PC-9 (cell line): ENCODE measurements at regions not wholly inside any gene's neighbourhood (a gene's known extent, or its start where the extent isn't known, plus 50 kb on each side); places are given as distances from the start of the nearest gene placed in this dataset.

ENCODE experiments used
- BruUV-seq: library from RNA; stranded (reverse); fragments of 400-500 nt; replicated peaks from 2 replicates; lab custom pipeline; 2021; lab: Mats Ljungman, UMichigan
- CTCF ChIA-PET: fragments of 300-600 bp; sonication (Branson Sonifier 250); formaldehyde crosslinking; loops from one replicate; lab custom pipeline; 2022; ENCODE audit warnings: antibody characterized with exemption; lab: Charles Lee
- POLR2A ChIA-PET: fragments of 300-600 bp; sonication (Branson Sonifier 250); formaldehyde crosslinking; loops from one replicate; lab custom pipeline; 2022; ENCODE audit warnings: antibody characterized with exemption; ENCODE audit not compliant: unreplicated experiment; lab: Charles Lee
- DNase-seq, 2 experiments: peaks; one replicate each; pipeline versions ENCODE4 v3.0.0 to v3.0.0-alpha.2; 2015 to 2022; ENCODE audit warnings: mixed read lengths in 1 of 2
- H2AFZ ChIP-seq: fragments of 200-600 bp; sonication (generic); 2 replicates; pipeline ENCODE4 v1.8.1; 2017; ENCODE audit warnings: antibody characterized with exemption
- H3F3A ChIP-seq: fragments of 200-600 bp; sonication (generic); 2 replicates; pipeline ENCODE4 v1.8.1; 2017; ENCODE audit warnings: antibody characterized with exemption, mild to moderate bottlenecking, low read depth; ENCODE audit not compliant: insufficient read depth
- H3K27ac ChIP-seq: fragments of 200-600 bp; sonication (generic); 2 replicates; pipeline ENCODE4 v1.6.1; 2016; ENCODE audit warnings: mixed run types
- H3K27me3 ChIP-seq: fragments of 200-600 bp; sonication (generic); 2 replicates; pipeline ENCODE4 v1.6.1; 2016; ENCODE audit warnings: low read depth, mixed run types; ENCODE audit not compliant: insufficient read depth
- H3K36me3 ChIP-seq: fragments of 200-600 bp; sonication (generic); 2 replicates; pipeline ENCODE4 v1.6.1; 2016; ENCODE audit warnings: low read depth, mixed run types
- H3K4me1 ChIP-seq: fragments of 200-600 bp; sonication (generic); replicated peaks from 2 replicates; pipeline ENCODE4 v1.6.1; 2016; ENCODE audit warnings: mixed run types; ENCODE audit not compliant: insufficient read depth
- H3K4me2 ChIP-seq: fragments of 200-600 bp; sonication (generic); 2 replicates; pipeline ENCODE4 v1.6.1; 2017; ENCODE audit warnings: mixed run types
- H3K4me3 ChIP-seq: fragments of 200-600 bp; sonication (generic); 2 replicates; pipeline ENCODE4 v1.6.1; 2016; ENCODE audit warnings: mixed run types
- H3K79me2 ChIP-seq: fragments of 200-600 bp; sonication (generic); 2 replicates; pipeline ENCODE4 v1.6.1; 2017; ENCODE audit warnings: low read depth, mixed run types
- H3K9me2 ChIP-seq: fragments of 200-600 bp; sonication (generic); 2 replicates; pipeline ENCODE4 v1.8.1; 2017; ENCODE audit warnings: mild to moderate bottlenecking; ENCODE audit not compliant: insufficient read depth
- H3K9me3 ChIP-seq: fragments of 200-600 bp; sonication (generic); 2 replicates; pipeline ENCODE4 v1.8.1; 2016; ENCODE audit warnings: low read depth; ENCODE audit not compliant: insufficient read depth
- H4K20me1 ChIP-seq: fragments of 200-600 bp; sonication (generic); 2 replicates; pipeline ENCODE4 v1.8.1; 2017; ENCODE audit not compliant: insufficient read depth
- EZH2 ChIP-seq: fragments of 200-600 bp; sonication (generic); IDR thresholded peaks from 2 replicates; pipeline ENCODE4 v1.8.0; 2017; ENCODE audit warnings: antibody characterized with exemption, low read depth
- intact Hi-C: fragments of 100-400 bp; cut with micrococcal nuclease; formaldehyde crosslinking; loops from one replicate; pipeline ENCODE4 v1.10.0; 2022; ENCODE audit not compliant: unreplicated experiment
- TF ChIP-seq, protein P1 (sequence below): fragments of 200-600 bp; sonication (generic); conservative IDR thresholded peaks from 2 replicates; pipeline ENCODE4 v1.6.1; 2017; ENCODE audit warnings: mixed run types, antibody characterized with exemption, mild to moderate bottlenecking, moderate library complexity

DNA sequence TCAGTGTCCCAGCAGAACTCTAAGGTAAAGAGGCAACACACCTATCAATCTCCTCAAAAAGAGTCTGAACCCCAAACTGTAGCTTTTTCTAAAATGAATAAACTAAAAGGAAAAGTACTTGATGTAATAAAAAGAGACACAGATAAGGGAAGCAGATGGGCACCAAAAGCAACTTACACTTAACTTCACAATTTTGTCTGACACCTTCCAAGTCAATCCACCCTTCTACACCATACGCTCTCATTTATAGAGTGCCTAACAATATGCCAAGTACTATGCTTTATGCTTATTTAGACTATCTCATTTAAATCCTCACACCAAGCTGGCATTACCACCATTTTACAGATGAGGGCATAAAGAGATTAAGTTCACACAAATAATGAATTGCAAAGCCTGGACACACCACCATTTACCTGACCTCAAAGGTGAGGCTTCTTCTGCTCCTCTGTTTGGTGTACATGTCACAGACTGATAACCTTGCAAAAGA lies 90.6 kb upstream of the DST start:
- no peaks in the 10 kb centered on the region for H3K9me2 ChIP-seq
- H3K27me3 ChIP-seq, result no peaks in the 10 kb centered on the region
- TF ChIP-seq EZH2, result no peak
- H4K20me1 ChIP-seq, result no peaks in the 10 kb centered on the region
- intact Hi-C loops, result no loop called here
- DNase-seq, result no peak
- H3K4me2 ChIP-seq, result no peak overlapping the region
- H3K27ac ChIP-seq, result no peak overlapping the region
- peaks cover 37% of the 10 kb centered on the region; the same call in 1 of the 2 replicates for H3F3A ChIP-seq
- no TSS peak for BruUV-seq
- 0 out of 2 replicates have a peak, but pooled peaks cover 3% of the 10 kb centered on the region for H3K36me3 ChIP-seq
- no peak overlapping the region for H2AFZ ChIP-seq
- POLR2A ChIA-PET, result no interaction called here
- no peak overlapping the region for H3K4me3 ChIP-seq
- H3K4me1 ChIP-seq, result peaks cover 45% of the 10 kb centered on the region
- CTCF ChIA-PET, result no interaction called here
- 0 out of 2 replicates have a peak, but pooled peaks cover 4% of the 10 kb centered on the region for H3K9me3 ChIP-seq
- H3K79me2 ChIP-seq, result peaks cover 31% of the 10 kb centered on the region

DNA sequence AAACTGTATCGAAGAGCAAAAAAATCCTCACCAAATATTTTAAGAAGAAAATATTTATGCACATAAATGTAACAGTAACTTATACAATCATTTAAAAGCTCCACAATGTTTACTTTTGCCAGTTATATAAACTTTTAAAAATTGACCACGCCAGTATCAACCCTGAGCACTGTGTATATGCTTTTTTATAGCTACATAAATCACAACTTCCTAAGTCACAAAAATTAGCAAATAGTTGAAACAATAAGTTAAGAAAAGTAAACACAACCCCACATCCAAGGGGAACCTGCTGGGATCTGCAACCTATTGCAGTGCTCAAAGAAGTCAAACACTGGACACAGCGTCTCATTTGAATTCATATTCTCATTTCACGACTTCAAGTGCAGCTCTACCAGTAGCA lies 89.8 kb upstream of the DST start:
- Histone ChIP-seq H3K27ac (0 out of 2 replicates have a peak overlapping the region, but pooled peaks have one; percentile 16), H3K27me3 (no peaks in the 10 kb centered on the region), H3K9me3 (peaks cover 4% of the 10 kb centered on the region; the same call in 1 of the 2 replicates), H4K20me1 (no peaks in the 10 kb centered on the region), H3F3A (peaks cover 43% of the 10 kb centered on the region; the same call in 1 of the 2 replicates), H3K36me3 (0 out of 2 replicates have a peak, but pooled peaks cover 3% of the 10 kb centered on the region), H3K4me3 (no peak overlapping the region), H3K79me2 (peaks cover 32% of the 10 kb centered on the region), H2AFZ (no peak overlapping the region), H3K4me2 (no peak overlapping the region), H3K9me2 (no peaks in the 10 kb centered on the region), H3K4me1 (peaks cover 53% of the 10 kb centered on the region)
- no TSS peak for BruUV-seq
- ChIA-PET POLR2A (no interaction called here), CTCF (interaction anchor here (0.6 kb wide), 1 partner anchor 24 kb away, joined by 3 read pairs; no protein-coding TSS in a partner anchor)
- TF ChIP-seq EZH2, result no peak
- TF ChIP-seq, protein P1, sequence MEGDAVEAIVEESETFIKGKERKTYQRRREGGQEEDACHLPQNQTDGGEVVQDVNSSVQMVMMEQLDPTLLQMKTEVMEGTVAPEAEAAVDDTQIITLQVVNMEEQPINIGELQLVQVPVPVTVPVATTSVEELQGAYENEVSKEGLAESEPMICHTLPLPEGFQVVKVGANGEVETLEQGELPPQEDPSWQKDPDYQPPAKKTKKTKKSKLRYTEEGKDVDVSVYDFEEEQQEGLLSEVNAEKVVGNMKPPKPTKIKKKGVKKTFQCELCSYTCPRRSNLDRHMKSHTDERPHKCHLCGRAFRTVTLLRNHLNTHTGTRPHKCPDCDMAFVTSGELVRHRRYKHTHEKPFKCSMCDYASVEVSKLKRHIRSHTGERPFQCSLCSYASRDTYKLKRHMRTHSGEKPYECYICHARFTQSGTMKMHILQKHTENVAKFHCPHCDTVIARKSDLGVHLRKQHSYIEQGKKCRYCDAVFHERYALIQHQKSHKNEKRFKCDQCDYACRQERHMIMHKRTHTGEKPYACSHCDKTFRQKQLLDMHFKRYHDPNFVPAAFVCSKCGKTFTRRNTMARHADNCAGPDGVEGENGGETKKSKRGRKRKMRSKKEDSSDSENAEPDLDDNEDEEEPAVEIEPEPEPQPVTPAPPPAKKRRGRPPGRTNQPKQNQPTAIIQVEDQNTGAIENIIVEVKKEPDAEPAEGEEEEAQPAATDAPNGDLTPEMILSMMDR, result no peak
- intact Hi-C loops, result no loop called here
- no peak for DNase-seq

DNA sequence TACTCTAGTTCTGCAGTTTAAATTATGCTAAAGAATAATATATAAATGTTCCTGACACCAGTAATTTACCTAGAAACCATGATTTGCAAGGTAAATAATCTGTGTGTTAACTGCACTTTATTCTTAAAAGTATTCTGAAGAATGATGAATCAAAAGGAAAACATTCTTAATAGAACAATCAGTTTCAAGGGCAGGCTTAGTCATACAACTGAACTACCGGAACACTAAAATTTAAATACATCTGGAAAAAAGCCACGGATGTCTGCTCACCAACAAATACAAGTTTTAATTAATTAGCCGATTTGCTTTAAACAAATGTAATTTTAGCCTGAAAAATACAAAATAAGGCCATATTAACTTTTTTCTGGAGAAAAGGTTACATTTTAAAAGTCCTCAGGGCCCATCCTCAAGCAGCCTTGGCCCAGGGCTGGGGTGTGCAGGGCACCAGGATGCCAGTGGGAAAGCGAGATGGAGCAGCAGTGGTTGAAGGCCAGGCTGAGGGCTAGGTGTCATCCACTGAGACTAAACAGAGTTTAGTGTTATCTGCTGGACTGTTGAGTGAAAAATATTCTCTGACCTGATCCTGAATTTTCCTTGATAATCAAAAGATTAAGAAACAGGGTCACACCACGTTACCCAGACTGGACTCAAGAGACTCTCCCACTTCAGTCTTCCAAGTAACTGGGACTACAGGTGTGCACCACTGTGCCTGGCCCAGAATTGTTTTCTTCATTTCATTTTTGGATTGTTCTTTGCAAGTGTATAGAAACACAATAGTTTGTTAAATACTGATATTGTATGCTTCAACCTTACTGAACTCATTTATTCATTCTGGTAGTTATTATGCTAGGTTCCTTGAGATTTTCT lies 88.2 kb upstream of the DST start:
- DNase-seq, result peak in 1 of 2 experiments; percentile 60
- Histone ChIP-seq H3K9me3 (peaks cover 4% of the 10 kb centered on the region; the same call in 1 of the 2 replicates), H3K4me3 (no peak overlapping the region; the same call in 1 of the 2 replicates), H3K9me2 (no peaks in the 10 kb centered on the region), H3K79me2 (peaks cover 44% of the 10 kb centered on the region), H3K27me3 (no peaks in the 10 kb centered on the region), H3K4me1 (peaks cover 69% of the 10 kb centered on the region), H4K20me1 (no peaks in the 10 kb centered on the region), H3K36me3 (0 out of 2 replicates have a peak, but pooled peaks cover 3% of the 10 kb centered on the region), H3K4me2 (peak overlapping the region; percentile 60), H3K27ac (peak overlapping the region; percentile 76), H3F3A (peaks cover 54% of the 10 kb centered on the region; the same call in 1 of the 2 replicates), H2AFZ (no peak overlapping the region)
- intact Hi-C loops, result no loop called here
- POLR2A ChIA-PET, result interaction anchor here (0.6 to 0.7 kb wide), 2 partner anchors 206 to 330 kb away, joined by 3 to 7 read pairs; no protein-coding TSS in a partner anchor
- BruUV-seq, result no TSS peak
- TF ChIP-seq EZH2, result no peak
- TF ChIP-seq, protein P1, result no peak
- CTCF ChIA-PET, result interaction anchor here (1.4 kb wide), 1 partner anchor 121 kb away, joined by 4 read pairs; no protein-coding TSS in a partner anchor
